Type B pancreatic cell (in vitro differentiated cells): ENCODE measurements at regions not wholly inside any gene's neighbourhood (a gene's known extent, or its start where the extent isn't known, plus 50 kb on each side); places are given as distances from the start of the nearest gene placed in this dataset.

ENCODE experiments used
- DNase-seq: peaks from one replicate; pipeline ENCODE4 v3.0.0; 2021; ENCODE audit warnings: mixed read lengths; ENCODE audit not compliant: unreplicated experiment; ENCODE audit errors: extremely low spot score
- H3K27ac Mint-ChIP-seq: 2 replicates; pipeline ENCODE4 v1.8.0; 2021; ENCODE audit warnings: mild to moderate bottlenecking, mixed read lengths
- H3K27me3 Mint-ChIP-seq: 2 replicates; pipeline ENCODE4 v1.8.0; 2021; ENCODE audit warnings: mixed read lengths
- H3K36me3 Mint-ChIP-seq: 2 replicates; pipeline ENCODE4 v1.8.0; 2021; ENCODE audit warnings: mixed read lengths
- H3K4me1 Mint-ChIP-seq: one replicate; pipeline ENCODE4 v1.8.0; 2021; ENCODE audit warnings: mixed read lengths; ENCODE audit not compliant: unreplicated experiment
- H3K4me3 Mint-ChIP-seq: 2 replicates; pipeline ENCODE4 v1.8.0; 2021; ENCODE audit warnings: mild to moderate bottlenecking, mixed read lengths
- H3K9me3 Mint-ChIP-seq: 2 replicates; pipeline ENCODE4 v1.8.0; 2021; ENCODE audit warnings: mixed read lengths
- CTCF ChIP-seq: fragments of 200-600 bp; sonication (generic); conservative IDR thresholded peaks from 2 replicates; pipeline ENCODE4 v1.5.0; 2021; ENCODE audit warnings: antibody characterized with exemption, mild to moderate bottlenecking

GRCh38 chr17:68792042-68792685 lies 163.0 kb downstream of the ABCA8 start:
- H3K4me3 Mint-ChIP-seq, result no peak overlapping the region
- no peak for TF ChIP-seq CTCF
- no peak overlapping the region for H3K27ac Mint-ChIP-seq
- H3K4me1 Mint-ChIP-seq, result peaks cover 11% of the 10 kb centered on the region
- H3K36me3 Mint-ChIP-seq, result no peaks in the 10 kb centered on the region
- peaks cover 5% of the 10 kb centered on the region for H3K27me3 Mint-ChIP-seq
- no peak for DNase-seq
- H3K9me3 Mint-ChIP-seq, result peaks cover 14% of the 10 kb centered on the region

- Mint-ChIP-seq H3K27ac (no peak overlapping the region), H3K4me3 (no peak overlapping the region), H3K27me3 (peaks cover 5% of the 10 kb centered on the region), H3K36me3 (no peaks in the 10 kb centered on the region), H3K4me1 (peaks cover 11% of the 10 kb centered on the region), H3K9me3 (peaks cover 14% of the 10 kb centered on the region)
- no peak for DNase-seq
- TF ChIP-seq CTCF, result no peak
These were observed 164.3 kb downstream of the ABCA8 start for GRCh38 chr17:68790931-68791330.

GRCh38 chr17:68790492-68790891 lies 164.7 kb downstream of the ABCA8 start:
- TF ChIP-seq CTCF, result no peak
- DNase-seq, result no peak
- Mint-ChIP-seq H3K27me3 (peaks cover 10% of the 10 kb centered on the region), H3K4me1 (peaks cover 11% of the 10 kb centered on the region), H3K36me3 (no peaks in the 10 kb centered on the region), H3K9me3 (peaks cover 14% of the 10 kb centered on the region), H3K4me3 (no peak overlapping the region), H3K27ac (no peak overlapping the region)

- Mint-ChIP-seq H3K27ac (no peak overlapping the region), H3K4me1 (peaks cover 11% of the 10 kb centered on the region), H3K9me3 (peaks cover 14% of the 10 kb centered on the region), H3K27me3 (peaks cover 10% of the 10 kb centered on the region), H3K4me3 (no peak overlapping the region), H3K36me3 (no peaks in the 10 kb centered on the region)
- DNase-seq, result no peak
- no peak for TF ChIP-seq CTCF
These were observed 165.8 kb downstream of the ABCA8 start for GRCh38 chr17:68789203-68789962.

GRCh38 chr17:68785565-68786486 lies 169.4 kb downstream of the ABCA8 start:
- Mint-ChIP-seq H3K27me3 (peaks cover 8% of the 10 kb centered on the region), H3K4me1 (no peaks in the 10 kb centered on the region), H3K27ac (no peak overlapping the region), H3K9me3 (peaks cover 14% of the 10 kb centered on the region), H3K4me3 (no peak overlapping the region), H3K36me3 (no peaks in the 10 kb centered on the region)
- no peak for DNase-seq
- TF ChIP-seq CTCF, result no peak
